Activated gamma-delta T cell treated with Interleukin-2 at 50 U/mL for 16 hours (primary cell): ENCODE measurements at regions not wholly inside any gene's neighbourhood (a gene's known extent, or its start where the extent isn't known, plus 50 kb on each side); places are given as distances from the start of the nearest gene placed in this dataset.

Source experiments
- DNase-seq: peaks from one replicate; pipeline ENCODE4 v3.0.0-alpha.2; 2020

- DNase-seq: no peak
Observed at GRCh38 chr4:124514588-124514987, 197.9 kb downstream of the ANKRD50 start.

DNA sequence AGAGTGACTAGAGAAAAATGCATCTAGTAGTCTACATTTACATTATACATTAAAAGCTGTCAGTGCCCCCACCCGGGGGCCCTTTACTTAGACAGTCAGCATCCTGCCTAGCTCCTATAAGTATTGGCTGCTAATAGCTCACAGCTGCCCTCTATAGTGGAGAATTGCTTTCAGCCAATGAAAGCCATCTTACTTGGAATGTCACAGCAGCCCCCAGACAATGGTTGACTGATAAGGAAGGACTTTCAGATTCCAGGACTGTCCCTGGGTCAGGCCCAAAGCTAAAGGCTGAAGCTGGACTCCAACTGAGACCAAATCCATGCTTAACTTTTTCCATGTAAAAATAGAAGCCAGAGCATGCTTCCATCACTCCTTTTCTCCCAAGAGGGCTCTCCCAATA, 196.9 kb downstream of the ANKRD50 start:
- DNase-seq: no peak

DNA sequence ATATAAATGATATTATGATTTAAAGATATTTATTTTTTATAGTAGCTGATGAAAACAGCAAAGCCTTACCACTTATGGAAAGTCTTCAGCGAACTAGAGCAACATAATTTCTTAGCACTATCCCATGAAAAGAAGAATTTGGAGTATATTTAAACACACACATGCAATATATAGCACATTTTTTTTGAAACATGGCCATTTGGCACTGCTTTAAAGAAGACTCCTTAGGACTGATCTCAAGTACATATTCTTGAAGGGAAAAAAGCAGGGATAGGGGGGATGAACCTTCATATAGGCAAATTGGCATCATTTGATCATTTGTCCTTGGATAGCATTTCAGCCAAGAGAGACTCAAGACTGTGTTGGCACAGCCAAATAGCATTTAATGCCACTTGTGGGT, 193.3 kb downstream of the ANKRD50 start:
- no peak for DNase-seq

DNA sequence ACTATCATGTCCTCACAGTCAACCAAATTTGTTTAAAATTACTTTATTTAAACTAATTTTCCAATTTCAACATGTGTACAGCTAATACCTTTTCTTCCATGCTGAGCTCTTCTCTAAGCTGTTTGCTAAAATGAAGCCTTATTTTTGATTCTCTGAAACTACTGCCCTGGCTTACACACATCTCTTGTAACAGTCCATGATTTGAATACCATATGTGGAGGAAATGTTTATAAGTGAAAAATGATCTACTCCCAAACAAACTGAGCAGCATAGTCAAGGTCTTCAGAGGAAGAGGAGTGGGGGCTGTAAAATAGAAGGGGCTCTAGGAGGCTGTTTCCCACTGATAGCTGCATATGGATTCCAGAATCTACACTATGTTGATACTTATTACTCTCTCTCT, 188.7 kb downstream of the ANKRD50 start:
- no peak for DNase-seq

GRCh38 chr4:124525524-124525923, 187.0 kb downstream of the ANKRD50 start:
- DNase-seq: no peak

GRCh38 chr4:124526331-124526730, 186.2 kb downstream of the ANKRD50 start:
- DNase-seq: no peak

GRCh38 chr4:124526769-124527168, 185.8 kb downstream of the ANKRD50 start:
- no peak for DNase-seq

GRCh38 chr4:124527364-124527763, 185.2 kb downstream of the ANKRD50 start:
- no peak for DNase-seq

GRCh38 chr4:124529131-124529530, 183.4 kb downstream of the ANKRD50 start:
- DNase-seq: no peak

DNA sequence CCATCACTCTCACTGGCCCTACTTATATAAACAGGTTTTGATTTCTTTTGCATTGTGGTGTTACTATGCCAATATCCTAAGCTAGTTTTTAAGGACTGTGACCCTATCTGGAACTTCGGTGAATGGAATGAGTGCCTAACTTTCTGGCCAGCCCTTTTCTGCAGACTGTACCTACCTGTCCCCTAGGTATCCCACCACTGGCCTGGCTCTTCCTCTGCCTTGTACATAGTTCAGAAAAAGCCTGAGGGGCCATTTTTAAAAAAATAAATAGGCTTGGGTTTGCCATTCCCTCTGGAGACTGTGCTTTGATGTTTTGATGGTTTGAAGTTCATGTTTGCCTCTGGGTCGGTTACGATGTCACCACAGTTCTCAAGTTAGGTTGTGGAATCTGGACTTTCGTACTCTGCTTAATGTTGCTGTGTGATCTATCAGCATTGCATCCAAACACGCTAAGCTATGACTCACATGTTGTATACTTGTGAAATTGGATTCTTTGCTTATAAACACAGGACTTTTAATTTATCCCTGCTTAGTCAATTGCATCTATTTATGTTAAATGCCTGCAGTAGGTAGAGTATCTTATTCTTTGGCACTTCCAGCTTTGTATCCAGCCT, 182.0 kb downstream of the ANKRD50 start:
- no peak for DNase-seq

DNA sequence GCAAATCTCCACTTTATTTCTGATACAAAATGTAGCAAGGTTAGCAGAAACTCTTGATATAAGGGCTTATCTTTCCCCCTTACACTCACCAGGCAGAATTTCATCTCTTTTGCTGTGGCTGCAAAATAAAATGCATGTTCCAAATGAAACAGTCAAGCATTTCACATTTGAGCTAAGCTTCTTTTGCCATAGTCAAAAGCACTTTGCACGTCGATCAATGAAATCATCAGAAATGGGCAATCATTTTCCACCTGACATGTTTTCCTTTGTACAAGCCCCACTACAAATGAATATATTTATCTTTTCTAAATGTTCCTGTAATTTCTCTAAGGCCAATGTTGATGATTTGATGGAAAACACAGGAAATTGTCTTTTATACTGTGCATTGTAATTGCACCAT, 178.4 kb downstream of the ANKRD50 start:
- no peak for DNase-seq

GRCh38 chr4:124535003-124535402, 177.5 kb downstream of the ANKRD50 start:
- no peak for DNase-seq

- DNase-seq: no peak
Observed at GRCh38 chr4:124536946-124537345, 175.6 kb downstream of the ANKRD50 start.

DNA sequence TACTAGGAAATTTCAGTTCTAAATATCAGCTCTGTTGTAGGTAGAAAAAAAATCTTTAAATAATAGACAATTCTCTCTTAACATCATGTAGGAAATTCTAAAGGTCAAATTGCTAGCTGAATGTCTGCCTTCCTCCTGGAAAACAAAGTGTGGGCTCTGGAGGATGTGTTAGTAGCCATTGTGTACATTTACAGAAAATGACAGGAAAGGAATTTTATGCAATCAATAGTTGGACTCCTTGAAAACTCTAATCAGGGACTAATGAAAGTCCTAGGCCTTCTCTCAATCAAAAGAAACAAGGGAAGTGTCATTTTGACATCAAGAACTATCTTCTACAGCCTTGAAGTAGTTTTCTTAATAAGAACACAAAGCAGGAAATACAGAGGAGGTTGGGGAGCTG, 174.6 kb downstream of the ANKRD50 start:
- DNase-seq: no peak

DNA sequence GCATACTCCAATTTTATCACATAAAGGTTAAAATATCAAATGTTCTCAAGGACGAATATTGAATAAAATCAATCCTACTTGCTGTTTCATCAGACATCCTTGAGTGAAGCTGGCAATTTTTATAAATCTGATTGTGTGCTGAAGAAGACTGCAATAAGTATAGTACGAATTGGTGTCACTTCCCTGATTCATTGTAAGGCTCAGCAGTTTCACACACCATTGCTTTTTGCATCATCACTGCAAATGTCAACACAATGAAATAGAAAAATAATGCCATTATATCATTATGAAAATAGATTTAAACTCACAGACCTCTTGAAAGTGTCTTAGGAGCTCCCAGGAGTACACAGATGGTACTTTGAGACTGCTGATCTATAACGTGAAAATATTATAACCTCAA, 172.5 kb downstream of the ANKRD50 start:
- DNase-seq: no peak

DNA sequence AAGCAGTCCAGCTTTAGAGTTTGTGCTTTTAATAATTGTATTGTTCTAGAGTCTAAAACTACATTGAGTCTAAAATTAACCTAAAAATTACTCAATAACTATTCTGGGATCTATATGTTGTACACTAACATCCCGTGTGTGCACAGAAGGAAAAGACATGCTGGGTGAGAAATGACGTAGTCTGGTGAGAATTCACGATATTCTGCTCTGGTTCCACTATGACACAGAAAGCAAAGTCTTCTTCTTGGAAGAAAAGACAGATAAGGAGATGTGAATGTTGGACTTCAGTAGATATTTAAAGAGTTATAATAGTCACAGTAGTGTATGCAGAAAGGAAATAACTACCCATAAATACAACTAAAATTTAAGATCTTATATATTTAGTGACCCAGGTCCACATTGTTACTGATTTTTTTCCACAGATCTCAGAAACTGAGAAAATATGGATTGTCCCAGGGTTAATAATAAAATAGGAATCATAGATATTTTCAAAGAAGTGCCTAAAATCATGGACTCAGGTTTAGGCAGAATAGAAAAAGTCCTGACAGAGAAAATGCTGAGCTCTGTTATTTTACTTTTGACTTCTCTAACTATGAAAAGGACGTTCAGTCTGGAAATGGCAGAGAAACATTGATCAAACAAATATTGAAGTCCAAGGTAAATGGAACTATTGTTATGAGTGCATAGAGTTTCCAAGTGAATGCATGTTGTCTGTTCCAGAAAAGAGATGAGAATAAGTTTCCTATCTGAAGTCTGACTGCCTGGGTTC, 170.7 kb downstream of the ANKRD50 start:
- no peak for DNase-seq

GRCh38 chr4:124555959-124556358, 156.6 kb downstream of the ANKRD50 start:
- no peak for DNase-seq

- no peak for DNase-seq
Observed at GRCh38 chr4:124564121-124564520, 148.4 kb downstream of the ANKRD50 start.

DNA sequence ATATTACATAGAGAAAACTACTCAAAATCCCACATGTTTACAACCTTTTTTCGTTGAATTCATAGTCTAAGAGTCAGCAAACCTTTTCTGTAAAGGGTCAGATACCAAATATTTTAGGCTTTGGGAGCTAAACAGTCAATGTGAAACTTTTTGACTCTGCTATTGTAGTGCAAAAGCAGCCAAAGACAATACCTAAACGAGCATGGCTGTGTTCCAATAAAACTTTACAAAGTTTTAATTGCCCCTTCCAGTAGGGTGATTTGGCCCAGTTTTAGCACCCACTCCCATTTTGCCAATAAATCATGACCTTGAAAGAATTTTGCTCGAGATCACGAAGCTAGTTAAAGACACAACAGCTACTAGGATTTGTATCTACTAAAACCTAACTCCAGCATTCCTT, 147.2 kb downstream of the ANKRD50 start:
- no peak for DNase-seq

DNA sequence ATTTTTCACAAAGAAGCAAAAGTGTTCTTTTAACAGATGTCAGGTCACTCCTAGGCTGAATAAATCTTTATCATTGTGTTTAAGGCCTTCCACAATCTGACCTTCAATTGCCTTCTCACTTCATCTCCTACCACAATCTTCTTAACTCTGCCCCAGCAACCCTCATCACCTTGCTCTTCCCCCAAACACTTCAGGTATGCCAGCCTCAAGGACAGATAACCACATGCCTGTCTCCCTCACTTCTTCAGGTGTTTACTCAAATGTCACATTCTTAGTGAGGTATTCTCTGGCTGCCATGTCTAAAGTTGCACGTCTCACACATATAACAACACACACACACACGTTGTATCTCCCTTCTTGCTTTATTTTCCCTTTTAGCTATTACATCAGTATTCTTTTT, 146.5 kb downstream of the ANKRD50 start:
- DNase-seq: no peak

DNA sequence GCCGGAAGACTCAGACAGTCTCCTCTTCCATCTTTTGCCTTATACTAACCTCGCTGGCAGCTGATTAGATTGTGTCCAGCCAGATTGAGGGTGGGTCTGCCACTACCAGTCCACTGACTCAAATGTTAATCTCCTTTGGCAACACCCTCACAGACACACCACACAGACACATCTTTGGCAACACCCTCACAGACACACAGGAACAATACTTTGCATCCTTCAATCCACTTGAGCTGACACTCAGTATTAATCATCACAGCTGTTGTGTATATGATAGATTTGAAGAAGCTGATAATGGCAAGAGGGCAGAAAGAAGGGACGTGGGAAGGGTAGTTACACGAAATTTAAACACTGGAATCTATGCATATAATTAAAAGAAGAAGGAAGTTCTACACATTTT, 139.5 kb downstream of the ANKRD50 start:
- no peak for DNase-seq

DNA sequence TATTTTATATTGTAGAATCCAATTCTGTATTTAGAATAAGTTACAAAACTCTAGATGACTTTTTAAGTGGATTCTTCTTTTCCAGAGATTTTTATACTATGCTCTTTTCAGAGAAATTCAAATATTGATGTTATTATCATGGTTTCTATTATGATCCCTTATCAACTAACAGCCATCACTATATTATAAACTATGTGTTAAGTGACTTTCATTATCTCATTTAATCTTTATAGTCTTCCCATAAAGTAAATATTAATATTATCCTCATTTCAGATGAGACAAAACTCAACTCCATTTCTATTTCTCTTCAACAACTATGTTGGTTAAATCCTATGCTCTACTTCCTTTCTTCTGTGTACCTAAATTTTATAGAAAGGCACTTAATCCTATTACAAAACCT, 132.6 kb downstream of the ANKRD50 start:
- no peak for DNase-seq

DNA sequence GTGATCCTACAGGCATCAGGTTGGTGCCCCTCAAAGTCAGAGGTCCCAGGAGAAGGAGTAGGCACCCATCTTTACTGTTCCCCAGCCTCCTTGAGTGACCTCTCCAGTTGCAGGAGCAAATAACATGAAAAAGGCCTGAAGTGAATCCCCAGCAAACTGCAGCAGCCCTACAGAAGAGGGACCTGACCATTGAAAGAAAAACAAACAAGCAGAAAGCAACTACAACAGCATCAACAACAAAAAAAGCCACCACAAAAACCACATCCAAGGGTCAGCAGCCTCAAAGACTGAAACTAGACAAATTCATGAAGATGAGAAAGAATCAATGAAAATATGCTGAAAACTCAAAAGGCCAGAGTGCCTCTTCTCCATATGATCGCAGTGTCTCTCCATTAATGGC, 128.7 kb downstream of the ANKRD50 start:
- no peak for DNase-seq

DNA sequence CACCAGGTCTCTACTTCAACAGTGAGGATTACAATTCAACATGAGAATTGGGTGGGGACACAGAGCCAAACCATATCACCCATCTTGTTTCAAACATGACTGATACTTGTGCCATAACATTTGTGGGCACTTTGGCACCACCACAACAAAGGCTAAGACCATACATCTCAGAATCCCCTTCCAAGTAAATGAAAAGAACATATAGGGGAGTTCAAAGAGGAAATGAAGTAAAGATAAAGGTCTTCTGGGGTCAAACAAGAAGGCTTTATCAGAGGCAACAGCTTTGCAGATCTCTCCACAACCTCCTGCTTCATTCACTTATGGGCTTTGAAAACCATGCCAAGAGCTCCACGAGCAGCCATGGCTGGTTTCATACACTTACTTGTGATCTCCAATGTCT, 122.7 kb downstream of the ANKRD50 start:
- no peak for DNase-seq

DNA sequence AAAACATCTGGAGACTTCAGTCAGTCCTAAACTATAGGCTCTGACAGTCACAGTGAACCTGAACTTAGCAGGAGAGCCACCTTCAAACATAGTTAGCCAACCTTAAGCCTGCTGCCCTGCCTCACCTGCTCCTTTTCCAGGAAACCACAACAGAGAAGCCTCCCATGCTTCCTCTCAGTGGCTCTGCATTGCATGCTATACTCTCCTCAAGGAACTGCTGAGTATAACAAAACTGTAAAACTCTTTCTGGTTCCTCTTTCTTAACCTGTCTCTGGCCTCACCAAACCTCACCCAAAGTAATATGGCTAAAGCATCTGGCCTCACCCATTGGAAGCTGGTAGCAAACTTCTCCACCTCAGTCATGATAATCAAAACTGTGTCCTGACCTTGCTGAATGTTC, 122.1 kb downstream of the ANKRD50 start:
- DNase-seq: no peak
